HG03521 (cell line): ENCODE measurements at regions not wholly inside any gene's neighbourhood (a gene's known extent, or its start where the extent isn't known, plus 50 kb on each side); places are given as distances from the start of the nearest gene placed in this dataset.
"Not testable (repeated sequence)": the region's sequence is repeated elsewhere in the genome, so short reads cannot be mapped to it uniquely, and the experiment has no call there.

Experiments used
- ATAC-seq: cut with Tn5 transposase; IDR thresholded peaks from one replicate; pipeline ENCODE4 v1.9.1; 2021; ENCODE audit warnings: mild to moderate bottlenecking, moderate library complexity; ENCODE audit not compliant: unreplicated experiment

DNA sequence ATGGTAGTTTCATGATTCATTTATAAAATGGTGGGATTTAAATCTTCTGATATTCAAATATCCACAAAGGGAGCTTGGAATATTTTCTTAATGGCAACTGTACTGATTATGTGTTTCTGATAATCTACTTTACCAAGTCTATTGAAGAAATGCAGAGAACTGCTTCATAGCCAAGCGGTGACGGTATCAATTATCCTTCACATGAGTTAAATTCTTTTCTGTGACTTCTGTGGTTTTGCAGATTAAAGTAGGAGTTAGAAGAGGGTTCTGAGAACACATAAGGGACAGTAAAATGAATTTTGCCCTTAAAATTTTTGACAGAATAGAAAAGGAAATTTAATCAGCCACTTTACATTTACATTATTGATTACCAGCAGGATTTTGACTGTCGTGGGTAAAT is 563.2 kb downstream of the GBE1 start:
- no peak for ATAC-seq

DNA sequence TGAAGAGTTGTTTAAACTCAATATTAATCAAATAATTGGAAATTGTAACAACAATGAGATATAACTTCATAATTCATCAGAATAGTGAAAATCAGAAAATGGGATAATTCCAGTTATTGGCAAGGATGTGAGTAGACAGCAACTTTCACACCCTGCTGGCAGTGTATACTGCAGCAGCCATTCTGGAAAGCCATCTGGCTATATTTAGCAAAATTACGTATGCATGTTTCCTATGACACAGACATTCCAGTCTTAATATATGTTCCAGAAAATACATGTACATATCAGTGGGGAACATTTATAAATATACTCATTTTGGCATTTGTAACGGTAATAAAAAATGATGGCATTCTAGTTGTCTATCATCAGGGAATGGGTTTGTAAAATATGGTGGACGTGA is 564.1 kb downstream of the GBE1 start:
- ATAC-seq, result no peak

DNA sequence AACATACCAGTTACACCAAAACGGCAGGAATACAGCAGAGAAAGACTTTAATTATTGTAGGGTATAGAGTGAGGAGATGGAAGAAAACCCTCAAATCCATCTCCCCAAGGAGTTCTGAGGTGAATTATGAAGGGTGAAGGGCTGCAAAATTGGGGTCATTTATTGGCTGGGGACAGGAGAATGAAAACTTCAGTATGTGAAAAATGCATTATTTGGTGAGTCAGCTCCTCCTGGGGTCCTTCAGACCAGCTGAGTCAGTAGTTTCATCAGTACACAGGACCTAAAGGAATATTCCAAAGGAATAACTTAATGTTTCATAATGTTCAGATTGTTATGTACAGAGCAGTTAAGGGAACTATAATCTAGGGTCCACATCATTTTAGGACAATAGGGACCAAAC is 566.0 kb downstream of the GBE1 start:
- ATAC-seq, result no peak

DNA sequence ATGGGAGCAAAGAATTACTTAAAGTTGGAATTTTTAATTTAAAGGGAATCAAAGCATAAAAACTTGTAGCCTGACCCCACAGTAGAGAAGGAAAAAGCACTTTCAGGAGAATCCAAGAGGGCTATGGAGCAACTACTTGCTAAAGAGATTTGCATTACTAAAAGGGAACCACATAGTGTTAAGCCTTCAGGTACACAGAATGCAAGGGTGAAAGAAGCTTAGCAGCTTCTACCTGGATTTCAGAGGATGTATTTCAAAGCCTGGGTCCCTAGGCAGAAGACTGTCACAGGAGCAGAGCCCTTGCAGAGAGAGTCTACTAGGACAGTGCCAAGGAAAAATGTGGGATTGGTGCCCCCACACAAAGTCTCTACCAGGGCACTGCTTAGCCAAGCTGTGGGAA is 575.0 kb downstream of the GBE1 start:
- no peak for ATAC-seq

DNA sequence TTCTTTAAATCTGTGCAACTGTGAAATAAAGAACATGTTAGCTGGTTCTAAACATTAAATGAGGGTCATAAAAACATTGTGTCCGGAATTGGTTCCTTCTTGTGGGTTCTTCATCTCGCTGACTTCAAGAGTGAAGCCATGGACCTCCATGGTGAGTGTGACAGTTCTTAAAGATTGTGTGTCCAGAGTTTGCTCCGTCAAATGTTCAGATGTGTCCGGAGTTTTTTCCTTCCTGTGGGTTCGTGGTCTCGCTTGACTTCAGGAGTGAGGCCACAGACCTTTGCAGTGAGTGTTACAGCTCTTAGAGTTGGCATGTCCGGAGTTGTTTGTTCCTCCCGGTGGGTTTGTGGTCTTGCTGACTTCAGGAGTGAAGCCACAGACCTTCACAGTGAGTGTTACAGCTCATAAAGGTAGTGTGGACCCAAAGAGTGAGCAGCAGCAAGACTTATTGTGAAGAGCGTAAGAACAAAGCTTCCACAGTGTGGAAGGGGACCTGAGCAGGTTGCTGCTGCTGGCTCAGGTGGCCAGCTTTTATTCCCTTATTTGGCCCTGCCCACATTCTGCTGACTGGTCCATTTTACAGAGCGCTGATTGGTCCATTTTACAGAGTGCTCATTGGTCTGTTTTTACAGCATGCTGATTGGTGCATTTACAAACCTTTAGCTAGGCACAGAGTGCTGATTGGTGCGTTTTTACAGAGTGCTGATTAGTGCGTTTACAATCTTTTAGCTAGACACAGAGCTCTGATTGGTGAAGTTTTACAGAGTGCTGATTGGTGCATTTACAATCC is 579.2 kb downstream of the GBE1 start:
- ATAC-seq, result not testable (repeated sequence)

DNA sequence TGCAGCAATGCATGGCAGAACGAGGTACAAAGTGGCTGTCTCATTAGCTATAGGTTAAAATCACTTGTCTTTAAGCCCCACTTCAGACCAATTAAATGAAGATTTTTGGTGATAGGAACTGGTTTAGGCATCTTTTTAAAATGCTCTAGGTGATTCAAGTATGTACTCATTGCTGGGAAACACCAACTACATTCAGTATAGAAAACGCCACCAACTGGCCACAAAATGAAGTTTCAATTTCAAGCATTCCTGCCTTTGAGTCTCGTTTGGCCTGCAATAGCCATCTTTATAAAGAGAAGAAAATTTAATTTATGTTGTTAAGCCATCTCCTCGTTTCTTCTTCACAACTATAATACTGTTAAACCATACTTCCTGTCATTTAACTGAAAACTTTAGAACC is 587.9 kb downstream of the GBE1 start:
- no peak for ATAC-seq

DNA sequence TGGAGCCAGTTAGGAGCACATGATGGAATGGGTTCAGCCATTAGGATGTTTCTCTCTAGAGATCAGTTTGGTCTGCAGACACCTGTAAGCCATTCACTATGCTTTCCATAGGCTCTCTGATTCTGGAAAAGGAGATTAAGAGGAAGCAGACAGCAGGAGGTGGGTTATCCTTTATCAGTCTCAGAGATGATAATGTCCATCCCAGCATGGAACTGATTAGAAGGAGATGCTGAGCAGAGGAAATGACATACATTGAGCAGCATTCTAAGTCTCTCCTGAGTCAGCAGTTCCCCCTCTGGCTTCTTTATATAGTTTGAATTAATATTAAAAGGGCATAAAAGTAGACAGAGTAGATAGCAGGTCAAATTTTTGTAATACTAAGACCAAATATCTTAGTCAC is 591.1 kb downstream of the GBE1 start:
- no peak for ATAC-seq

DNA sequence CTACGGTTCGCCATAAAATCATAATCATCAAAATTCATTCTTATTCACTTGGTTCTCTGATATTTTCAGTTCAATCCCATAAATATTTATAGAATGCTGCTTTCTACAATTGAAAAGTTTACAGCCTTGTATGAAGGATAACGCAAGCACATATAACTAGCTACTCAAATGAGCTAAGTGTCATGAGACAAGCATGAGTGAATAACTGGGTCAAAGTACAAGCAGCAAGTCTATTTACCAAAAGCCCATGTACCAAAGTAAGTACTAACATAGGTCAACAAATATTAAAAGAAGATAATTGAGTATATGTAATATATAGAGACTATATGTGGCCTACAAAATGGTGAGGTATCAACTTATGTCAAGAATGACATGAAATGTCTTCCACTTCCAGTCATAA is 596.6 kb downstream of the GBE1 start:
- ATAC-seq, result no peak

DNA sequence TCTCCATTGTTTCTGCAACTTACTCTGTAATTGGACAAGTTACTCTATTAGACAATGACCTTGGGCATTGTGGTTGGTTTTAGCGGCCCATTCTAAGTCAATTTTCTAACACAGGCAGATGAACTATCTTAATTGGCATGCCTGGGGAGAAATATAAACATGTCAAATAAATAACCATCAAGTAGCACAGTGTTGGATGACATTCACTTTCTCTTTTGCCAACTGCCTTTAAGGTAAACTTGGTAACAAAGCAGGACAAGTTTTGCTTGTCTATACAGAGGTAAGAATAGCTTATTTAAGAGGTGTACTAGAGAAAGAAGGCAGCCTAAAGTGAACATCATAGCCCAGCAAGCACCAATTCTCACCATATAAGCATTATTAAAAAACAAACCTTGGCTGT is 599.6 kb downstream of the GBE1 start:
- no peak for ATAC-seq

DNA sequence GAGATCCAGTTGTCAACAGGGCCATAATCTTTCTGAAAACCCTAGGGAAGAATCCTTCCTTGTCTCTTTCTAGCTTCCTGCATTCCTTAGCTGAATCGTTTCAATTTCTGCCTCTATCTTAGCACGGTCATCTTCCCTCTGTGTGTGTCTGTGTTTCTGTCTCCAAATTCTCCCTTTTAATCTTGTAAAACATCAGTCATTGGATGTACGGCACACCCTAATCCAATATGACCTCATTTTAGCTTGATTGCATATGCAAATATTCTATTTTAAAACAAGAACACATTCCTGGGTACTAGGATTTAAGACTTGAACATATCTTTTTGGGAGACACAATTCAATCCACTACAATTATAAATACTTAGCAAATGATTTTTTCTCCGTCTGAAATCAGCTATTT is 600.3 kb downstream of the GBE1 start:
- ATAC-seq, result no peak

DNA sequence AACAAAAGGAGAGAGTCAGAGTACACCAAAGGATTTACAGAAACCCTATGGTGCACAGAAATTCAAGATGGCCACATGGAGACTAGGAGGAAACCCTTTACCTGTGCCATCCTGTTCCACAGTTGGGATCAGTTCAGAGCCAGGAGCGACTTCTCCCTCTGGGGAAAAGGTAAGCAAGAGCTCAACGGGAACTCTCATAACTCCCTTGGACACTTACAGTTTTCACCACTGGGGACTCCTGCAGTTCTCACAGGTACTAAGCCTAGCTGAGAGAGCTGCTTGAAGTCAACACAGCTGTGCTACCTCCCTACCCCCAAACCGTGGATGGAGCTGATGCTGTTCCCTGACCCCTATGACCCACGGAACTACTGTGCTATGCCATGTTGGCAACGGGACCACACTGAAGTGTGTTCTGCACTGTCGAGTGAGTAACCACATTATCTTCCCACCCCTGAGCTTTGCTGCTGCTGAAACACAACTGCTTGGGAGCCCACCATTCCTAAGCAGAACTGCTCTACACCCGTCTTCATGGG is 606.8 kb downstream of the GBE1 start:
- no peak for ATAC-seq

DNA sequence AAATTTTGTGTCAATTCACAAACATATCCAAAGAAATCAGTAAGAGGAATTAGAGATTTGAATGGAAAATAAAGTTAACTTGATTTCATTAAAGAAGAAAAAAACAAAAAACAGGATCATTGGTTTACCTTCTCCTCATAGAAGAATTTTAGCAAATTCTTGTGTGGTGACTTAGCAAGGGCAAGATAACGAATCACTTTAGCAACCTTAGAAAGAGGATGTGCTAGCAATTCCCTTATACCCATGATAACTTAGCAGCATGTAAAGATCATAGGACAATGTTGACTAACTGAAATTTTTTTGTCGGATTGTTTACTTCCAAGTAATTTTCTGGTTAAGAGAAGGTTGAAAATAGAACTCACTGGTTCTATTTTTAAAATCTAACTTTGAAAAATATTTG is 609.3 kb downstream of the GBE1 start:
- no peak for ATAC-seq

DNA sequence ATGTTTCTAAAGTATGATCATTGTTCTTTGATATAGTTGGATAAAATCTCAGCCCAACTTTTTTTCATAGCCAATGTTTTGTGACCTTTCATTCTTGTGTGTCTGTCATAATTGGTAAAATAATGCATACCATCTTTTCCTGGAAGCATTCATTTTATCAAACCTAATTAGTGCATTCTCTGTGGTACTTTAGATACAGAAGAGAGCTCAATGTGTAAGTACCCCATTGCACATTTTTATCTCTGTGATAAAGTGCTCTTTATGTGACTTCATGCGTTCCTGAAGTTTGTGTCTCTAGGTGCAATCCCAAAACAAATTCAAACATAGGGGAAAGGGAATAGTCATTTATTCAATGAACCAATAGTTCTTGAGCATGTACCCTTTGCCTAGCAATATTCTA is 628.5 kb downstream of the GBE1 start:
- no peak for ATAC-seq

DNA sequence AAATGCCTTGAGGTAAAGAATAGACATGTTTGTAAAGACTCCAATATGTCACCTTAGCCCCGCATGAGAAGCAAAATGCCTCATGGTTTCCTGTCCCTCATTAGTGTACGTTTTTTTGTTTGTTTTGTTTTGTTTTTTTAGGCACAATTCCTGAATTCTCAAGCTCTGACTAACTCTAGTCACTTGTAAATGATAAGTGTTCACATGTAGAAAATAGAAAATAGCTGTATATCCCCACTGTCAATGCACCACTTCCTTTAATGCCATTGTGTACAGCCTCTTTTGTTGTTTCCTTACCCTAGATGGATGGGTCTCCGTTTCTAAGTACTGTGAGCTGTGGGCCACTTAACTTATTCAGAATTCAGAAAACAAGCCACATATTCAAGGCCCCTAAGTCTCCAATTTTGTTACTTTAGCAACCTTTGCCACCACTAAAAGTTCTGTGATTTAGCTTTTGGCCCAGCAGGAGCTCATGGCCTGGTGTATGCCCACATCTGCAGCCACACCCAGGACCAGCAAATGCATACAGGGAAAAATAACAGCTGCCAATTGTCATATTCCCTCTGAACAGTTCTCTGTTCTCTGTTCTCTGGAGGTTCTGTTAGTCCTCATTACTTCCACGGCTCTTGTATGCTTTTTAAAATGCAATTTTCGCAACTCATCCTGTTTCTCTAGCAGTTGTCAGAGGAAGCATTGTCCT is 655.5 kb downstream of the GBE1 start:
- ATAC-seq, result no peak

DNA sequence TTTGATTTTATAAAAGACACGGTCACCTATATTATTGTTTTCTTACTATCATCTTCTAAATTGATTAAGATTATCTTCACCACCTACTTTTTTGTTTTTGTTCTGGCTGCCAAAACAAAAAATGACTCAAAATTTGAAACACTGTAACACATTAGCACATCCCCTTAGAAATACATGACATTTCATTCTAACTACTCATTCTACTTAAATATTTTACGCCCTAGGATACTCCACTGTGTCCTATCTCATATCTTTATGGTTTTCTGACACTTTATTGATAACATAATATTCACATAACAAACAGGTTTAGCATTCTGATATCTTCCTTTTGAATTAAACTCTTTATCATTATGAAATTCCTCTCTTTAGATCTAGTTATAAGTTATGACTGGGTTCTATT is 656.2 kb downstream of the GBE1 start:
- ATAC-seq, result no peak

DNA sequence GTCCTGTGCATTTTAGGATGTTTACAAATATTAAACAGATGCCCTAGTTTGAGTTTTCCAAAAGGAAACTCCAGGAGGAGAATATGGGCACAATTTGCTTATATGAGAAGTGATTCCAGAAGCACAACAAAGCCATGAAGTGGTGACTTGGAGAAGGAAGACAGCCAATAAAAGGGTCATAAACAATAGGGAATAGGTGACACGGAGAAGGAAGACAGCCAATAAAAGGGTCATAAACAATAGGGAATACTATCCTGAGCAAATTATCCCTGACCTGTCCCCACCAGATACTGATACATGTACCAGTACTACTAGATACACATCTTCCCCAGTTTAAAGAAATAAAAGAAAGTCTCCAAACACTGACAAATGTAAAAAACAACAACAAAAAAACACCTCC is 663.6 kb downstream of the GBE1 start:
- ATAC-seq, result no peak

DNA sequence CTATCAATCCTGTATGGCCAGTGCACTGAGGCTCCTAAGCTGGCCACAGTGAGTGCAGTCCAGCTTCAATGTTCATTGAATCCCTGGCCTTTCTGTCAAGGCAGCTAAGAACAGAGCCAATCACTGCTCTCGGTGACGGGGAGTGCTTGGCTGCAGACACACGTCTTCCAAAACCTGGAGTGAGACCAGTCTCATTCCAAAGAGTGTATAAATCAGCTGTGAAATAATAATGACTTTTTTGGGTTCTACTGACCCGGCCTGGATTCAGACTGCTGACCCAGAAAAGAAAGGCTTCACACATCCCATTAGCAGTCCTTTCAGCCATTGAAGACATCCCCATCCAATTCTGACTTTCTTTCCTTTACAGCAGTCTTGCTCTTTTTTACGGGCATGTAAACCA is 665.5 kb downstream of the GBE1 start:
- ATAC-seq, result no peak

DNA sequence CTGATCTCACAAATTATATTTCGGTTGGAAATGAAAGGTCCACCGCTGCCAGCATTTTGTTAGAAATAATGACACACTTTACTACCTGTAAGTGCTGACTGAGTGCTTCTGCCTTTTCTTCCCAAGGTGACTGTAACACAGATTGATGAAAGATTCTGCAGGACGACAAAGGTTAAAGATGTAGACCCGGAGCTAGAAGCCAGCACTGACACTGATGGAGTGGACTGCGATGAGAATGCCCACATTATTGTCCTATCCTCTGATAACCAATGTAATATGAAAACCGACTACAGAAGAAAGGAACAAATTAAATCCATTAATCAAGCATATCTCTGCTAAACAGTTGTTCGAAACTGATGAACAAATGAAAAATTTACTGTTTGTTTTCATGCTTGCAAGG is 666.5 kb downstream of the GBE1 start:
- no peak for ATAC-seq

DNA sequence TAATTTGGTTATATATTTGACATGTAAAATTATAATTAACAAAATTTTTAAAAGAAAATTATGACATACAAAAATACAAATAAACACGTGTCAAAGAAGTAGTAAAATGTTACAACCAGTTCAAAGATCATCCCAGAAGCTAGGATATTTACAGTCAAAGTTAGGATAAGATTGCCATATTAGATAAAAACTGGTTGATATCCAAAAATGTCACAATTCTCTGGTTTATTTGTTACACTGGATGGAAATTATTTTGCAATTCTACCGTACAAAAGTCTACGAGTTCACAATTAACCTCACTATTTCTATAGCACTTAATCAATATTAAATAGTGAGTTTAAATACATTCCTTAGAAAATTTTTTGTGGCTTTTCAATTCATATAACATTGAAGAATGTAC is 673.8 kb downstream of the GBE1 start:
- ATAC-seq, result no peak

DNA sequence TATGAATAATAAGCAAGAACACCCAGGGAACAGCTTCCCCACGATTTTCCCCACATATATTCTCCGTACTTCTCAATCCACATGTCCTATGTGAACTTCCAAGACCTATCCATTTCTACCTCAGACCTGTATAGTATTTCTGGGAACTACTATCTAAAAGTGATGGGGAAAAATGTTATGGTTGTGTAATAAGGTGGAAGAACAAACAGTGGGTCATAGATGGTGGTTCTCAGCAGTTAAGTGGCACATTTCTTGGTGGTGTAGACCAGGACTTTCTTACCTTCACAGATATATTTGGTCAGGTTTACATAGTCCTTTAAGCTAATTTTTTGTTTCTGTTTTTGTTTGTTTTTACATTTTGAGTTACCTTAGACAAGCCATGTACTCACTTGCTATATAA is 675.1 kb downstream of the GBE1 start:
- no peak for ATAC-seq

DNA sequence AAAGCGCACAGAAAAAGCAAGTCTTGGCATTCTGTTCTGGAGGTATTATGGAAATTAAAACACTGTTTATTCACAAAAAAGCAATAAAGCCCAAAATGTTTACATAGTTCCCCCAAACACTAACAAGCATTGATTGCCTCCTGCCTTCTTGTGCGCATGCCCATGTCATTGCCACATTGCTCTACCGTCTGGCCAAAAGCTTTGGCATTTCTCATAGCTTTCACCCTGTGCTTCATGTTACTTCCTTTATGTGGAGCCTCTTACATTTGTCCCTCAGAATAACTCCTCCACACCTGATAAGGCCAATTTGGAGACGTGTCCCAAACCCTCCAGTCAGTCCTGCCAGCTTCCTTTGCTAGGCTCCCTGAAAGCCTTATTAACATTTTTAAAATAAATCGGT is 680.8 kb downstream of the GBE1 start:
- ATAC-seq, result no peak

DNA sequence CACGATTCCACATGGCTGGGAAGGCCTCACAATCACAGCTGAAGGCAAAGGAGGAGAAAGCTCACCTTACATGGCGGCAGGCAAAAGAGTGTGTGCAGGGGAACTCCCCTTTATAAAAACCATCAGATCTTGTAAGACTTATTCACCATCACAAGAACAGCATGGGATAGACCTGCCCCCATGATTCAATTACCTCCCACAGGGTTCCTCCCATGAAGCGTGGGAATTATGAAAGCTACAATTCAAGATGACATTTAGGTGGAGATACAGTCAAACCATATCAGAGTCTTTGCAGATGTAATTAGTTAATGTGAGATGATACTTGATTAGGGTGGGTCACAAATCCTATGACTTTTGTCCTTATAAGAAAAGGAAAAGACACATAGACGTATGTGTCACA is 688.9 kb downstream of the GBE1 start:
- ATAC-seq, result no peak

DNA sequence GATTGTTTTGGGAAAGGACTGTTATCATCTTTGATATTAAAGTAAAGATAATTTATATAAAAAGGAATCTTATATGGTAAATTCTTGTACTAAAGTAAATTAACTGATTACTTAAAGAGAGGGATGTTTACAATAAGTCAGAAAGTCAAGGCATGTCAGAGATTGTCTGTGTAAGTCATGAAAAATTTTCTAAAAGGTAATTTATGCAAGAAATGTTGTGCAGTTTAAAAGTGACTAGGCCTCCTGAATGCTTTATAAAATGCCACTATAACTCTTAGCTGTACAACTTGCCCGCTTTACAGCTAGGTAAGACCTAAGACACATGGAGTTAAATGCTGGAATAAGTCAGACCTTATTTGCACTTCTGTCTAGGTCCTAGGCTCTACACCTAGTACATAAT is 692.9 kb downstream of the GBE1 start:
- ATAC-seq, result no peak
